D721Med (cell line): ENCODE measurements at regions not wholly inside any gene's neighbourhood (a gene's known extent, or its start where the extent isn't known, plus 50 kb on each side); places are given as distances from the start of the nearest gene placed in this dataset.
"Not testable (repeated sequence)": the region's sequence is repeated elsewhere in the genome, so short reads cannot be mapped to it uniquely, and the experiment has no call there.

Experiments used
- DNase-seq: peaks from one replicate; pipeline ENCODE4 v3.0.0; 2011; ENCODE audit warnings: low spot score; ENCODE audit not compliant: insufficient read length
- FAIRE-seq: peaks from 2 replicates; lab custom pipeline; 2011; peaks lifted over from hg19 to GRCh38; lab: Jason Lieb, UNC
- CTCF ChIP-seq: IDR thresholded peaks from 2 replicates; pipeline ENCODE4 v1.5.1; 2012; ENCODE audit warnings: mild to moderate bottlenecking, control low read depth; ENCODE audit not compliant: insufficient read depth; ENCODE audit errors: missing control alignments

- FAIRE-seq (no peak), DNase-seq (no peak)
- TF ChIP-seq CTCF: no peak
These were observed 119.0 kb downstream of the SLC17A6 start for GRCh38 chr11:22456993-22457762.

- DNase-seq (no peak), FAIRE-seq (no peak)
- no peak for TF ChIP-seq CTCF
These were observed 116.4 kb downstream of the SLC17A6 start for GRCh38 chr11:22454461-22455090.

- DNase-seq: no peak
- FAIRE-seq: no peak
- TF ChIP-seq CTCF: no peak
These were observed 111.3 kb downstream of the SLC17A6 start for GRCh38 chr11:22449441-22449840.

- FAIRE-seq (no peak), DNase-seq (no peak)
- TF ChIP-seq CTCF: no peak
These were observed 105.9 kb downstream of the SLC17A6 start for GRCh38 chr11:22444076-22444475.

- no peak for FAIRE-seq
- no peak for DNase-seq
- TF ChIP-seq CTCF: no peak
These were observed 103.7 kb downstream of the SLC17A6 start for GRCh38 chr11:22441831-22442230.

GRCh38 chr11:22435582-22435981 is 97.4 kb downstream of the SLC17A6 start:
- not testable (repeated sequence) for DNase-seq, FAIRE-seq

- FAIRE-seq (no peak), DNase-seq (no peak)
These were observed 95.3 kb downstream of the SLC17A6 start for GRCh38 chr11:22433517-22433916.

More at GRCh38 chr11:22433517-22433916, 95.3 kb downstream of the SLC17A6 start:
- TF ChIP-seq CTCF: no peak
